GM12878 (cell line): ENCODE measurements at regions not wholly inside any gene's neighbourhood (a gene's known extent, or its start where the extent isn't known, plus 50 kb on each side); places are given as distances from the start of the nearest gene placed in this dataset.

ENCODE experiments used
- ATAC-seq: fragments of 200-7000 bp; cut with Tn5 transposase; 3 replicates; pipeline ENCODE4 v1.9.1; 2020; ENCODE audit warnings: mild to moderate bottlenecking, moderate library complexity
- BruUV-seq: library from RNA; stranded (reverse); fragments of 400-500 nt; replicated peaks from 2 replicates; lab custom pipeline; 2021; lab: Mats Ljungman, UMichigan
- CTCF ChIA-PET: fragments of 300-600 bp; sonication (Branson Sonifier 250); formaldehyde crosslinking; extraction: SDS; loops from one replicate; lab custom pipeline; 2021; ENCODE audit warnings: inconsistent platforms; lab: Yijun Ruan, JAX
- POLR2A ChIA-PET: fragments of 350-600 bp; formaldehyde crosslinking; extraction: SDS; loops from one replicate; lab custom pipeline; 2021; ENCODE audit warnings: inconsistent platforms; lab: Charles Lee
- RAD21 ChIA-PET: fragments of 300-600 bp; sonication (Branson Sonifier 250); formaldehyde crosslinking; loops from one replicate; lab custom pipeline; 2023; ENCODE audit warnings: antibody characterized with exemption; ENCODE audit not compliant: unreplicated experiment; lab: Charles Lee
- SMC1A ChIA-PET: fragments of 300-600 bp; sonication (Branson Sonifier 250); formaldehyde crosslinking; loops from one replicate; lab custom pipeline; 2023; ENCODE audit not compliant: unreplicated experiment, uncharacterized antibody; lab: Charles Lee
- DNase-seq: peaks from one replicate; pipeline ENCODE4 v3.0.0-alpha.2; 2011; ENCODE audit warnings: low read depth, low spot score
- FAIRE-seq: peaks from 3 replicates; lab custom pipeline; 2011; peaks lifted over from hg19 to GRCh38; lab: Jason Lieb, UNC
- H2AFZ ChIP-seq: 2 replicates; pipeline ENCODE4 v1.6.0; 2011; ENCODE audit warnings: low read depth, low read length, control low read depth; ENCODE audit not compliant: control insufficient read depth
- H3K27ac ChIP-seq: 2 replicates; pipeline ENCODE4 v1.5.1; 2011; ENCODE audit warnings: control low read depth; ENCODE audit not compliant: control insufficient read depth, insufficient read depth
- H3K27me3 ChIP-seq, 2 experiments: replicated peaks in 1 of 2; 2 replicates each; pipeline versions ENCODE4 v1.6.0 to v1.6.1; 2011; ENCODE audit warnings: low read length in 1 of 2; ENCODE audit not compliant: control insufficient read depth in 2 of 2, insufficient read depth in 2 of 2
- H3K36me3 ChIP-seq, 2 experiments: 2 replicates each; pipeline ENCODE4 v1.5.1; 2011; ENCODE audit warnings: low read length in 1 of 2; ENCODE audit not compliant: control insufficient read depth in 2 of 2, insufficient read depth in 2 of 2
- H3K4me1 ChIP-seq: 2 replicates; pipeline ENCODE4 v1.6.1; 2011; ENCODE audit warnings: mild to moderate bottlenecking, low read length, moderate library complexity, mixed read lengths; ENCODE audit not compliant: control insufficient read depth, insufficient read depth
- H3K4me2 ChIP-seq: 2 replicates; pipeline ENCODE4 v1.6.0; 2011; ENCODE audit warnings: control low read depth; ENCODE audit not compliant: control insufficient read depth, insufficient read depth
- H3K4me3 ChIP-seq: fragments of 200-600 bp; sonication (generic); 2 replicates; pipeline ENCODE4 v1.5.1; 2016
- H3K79me2 ChIP-seq: 2 replicates; pipeline ENCODE4 v1.6.0; 2011; ENCODE audit warnings: low read length; ENCODE audit not compliant: control insufficient read depth, insufficient read depth
- H3K9ac ChIP-seq: 2 replicates; pipeline ENCODE4 v1.8.0; 2011; ENCODE audit warnings: low read length, control low read depth, mixed read lengths; ENCODE audit not compliant: control insufficient read depth, insufficient read depth
- H3K9me3 ChIP-seq: replicated peaks from 3 replicates; pipeline ENCODE4 v1.5.1; 2011; ENCODE audit warnings: mild to moderate bottlenecking, low read length; ENCODE audit not compliant: control insufficient read depth, insufficient read depth
- H4K20me1 ChIP-seq: 2 replicates; pipeline ENCODE4 v1.6.0; 2011; ENCODE audit not compliant: control insufficient read depth, insufficient read depth
- ASH2L ChIP-seq: fragments of 300-600, 200-600 bp; sonication (generic); IDR thresholded peaks from 2 replicates; pipeline ENCODE4 v1.6.1; 2017; ENCODE audit warnings: low read depth, mild to moderate bottlenecking, borderline replicate concordance
- CUX1 ChIP-seq: IDR thresholded peaks from 2 replicates; pipeline ENCODE4 v1.6.1; 2012; ENCODE audit warnings: improper control_type of control experiment, low read depth, low read length; ENCODE audit not compliant: insufficient replicate concordance
- GATAD2B ChIP-seq: fragments of 450-650 bp; conservative IDR thresholded peaks from 2 replicates; pipeline ENCODE4 v1.6.1; 2017; ENCODE audit warnings: low read depth, mild to moderate bottlenecking, moderate library complexity
- NFYB ChIP-seq: IDR thresholded peaks from 2 replicates; pipeline ENCODE4 v1.6.1; 2011; ENCODE audit warnings: low read depth, mild to moderate bottlenecking, low read length, improper control_type of control experiment, moderate library complexity; ENCODE audit not compliant: insufficient read depth
- REST ChIP-seq: IDR thresholded peaks from 2 replicates; pipeline ENCODE4 v1.6.1; 2012; ENCODE audit warnings: mild to moderate bottlenecking, low read depth, low read length
- STAT3 ChIP-seq: IDR thresholded peaks from 2 replicates; pipeline ENCODE4 v1.6.1; 2011; ENCODE audit warnings: low read depth, low read length, improper control_type of control experiment
- YBX1 ChIP-seq: fragments of 450-650 bp; IDR thresholded peaks from 2 replicates; pipeline ENCODE4 v1.6.1; 2016; ENCODE audit warnings: antibody characterized with exemption
- ZSCAN29 ChIP-seq: fragments of 450-650 bp; IDR thresholded peaks from 2 replicates; pipeline ENCODE4 v1.6.1; 2017; ENCODE audit warnings: mild to moderate bottlenecking, moderate library complexity
- WGBS: methylation state at CpG from one replicate; pipeline ENCODE4 v1.1.6; 2016; ENCODE audit warnings: low lambda C conversion rate; ENCODE audit not compliant: insufficient replicate concordance, insufficient coverage; ENCODE audit errors: missing lambda C conversion rate; 5-methylcytosine and 5-hydroxymethylcytosine counted together
- in situ Hi-C: fragments of 300-500 bp; cut with MboI; formaldehyde crosslinking; loops from 9 replicates; pipeline ENCODE4 v1.14.3; 2018; ENCODE audit warnings: mixed read lengths
- intact Hi-C: fragments of 100-400 bp; cut with micrococcal nuclease; formaldehyde crosslinking; loops from one replicate; pipeline ENCODE4 v1.14.2; 2022; ENCODE audit not compliant: unreplicated experiment
- TF ChIP-seq, protein P1 (sequence below): fragments of 450-650 bp; IDR thresholded peaks from 2 replicates; pipeline ENCODE4 v1.6.1; 2017; ENCODE audit warnings: antibody characterized with exemption, mild to moderate bottlenecking, moderate library complexity
- TF ChIP-seq, protein P2 (sequence below), 3 experiments: IDR thresholded peaks in 2 of 3; conservative IDR thresholded peaks in 1 of 3; 2 replicates each; pipeline ENCODE4 v1.5.1; 2011; ENCODE audit warnings: low read depth in 3 of 3, low read length in 3 of 3, mild to moderate bottlenecking in 3 of 3, control low read depth in 2 of 3, moderate library complexity in 2 of 3, inconsistent platforms in 1 of 3, mixed read lengths in 1 of 3; ENCODE audit not compliant: control insufficient read depth in 2 of 3, insufficient read depth in 1 of 3; ENCODE audit errors: extremely low read depth in 1 of 3

GRCh38 chr13:79060216-79060615 is 345.8 kb downstream of the RBM26 start:
- H3K27me3 ChIP-seq = no peaks in the 10 kb centered on the region
- H3K4me3 ChIP-seq = no peak overlapping the region
- H3K9me3 ChIP-seq = no peaks in the 10 kb centered on the region
- DNase-seq = no peak
- CTCF ChIA-PET = interaction anchor here (1.4 kb wide), 1 partner anchor 82 kb away, joined by 7 read pairs; no protein-coding TSS in a partner anchor
- no peak overlapping the region for H3K27ac ChIP-seq
- H2AFZ ChIP-seq = no peak overlapping the region
- WGBS = 84% methylated on average over 1 of the region's 1 CpG
- no peaks in the 10 kb centered on the region for H3K79me2 ChIP-seq
- H3K4me2 ChIP-seq = no peak overlapping the region
- no peak for ATAC-seq
- no peaks in the 10 kb centered on the region for H4K20me1 ChIP-seq
- RAD21 ChIA-PET = interaction anchor here (1.1 kb wide), 1 partner anchor 15 kb away, joined by 3 read pairs; no protein-coding TSS in a partner anchor
- no peak overlapping the region for H3K9ac ChIP-seq
- FAIRE-seq = no peak
- SMC1A ChIA-PET = no interaction called here
- H3K36me3 ChIP-seq = no peaks in the 10 kb centered on the region
- intact Hi-C loops (no loop called here), in situ Hi-C loops (no loop called here)
- H3K4me1 ChIP-seq = no peaks in the 10 kb centered on the region
- POLR2A ChIA-PET = interaction anchor here (0.7 kb wide), 1 partner anchor 59 kb away, joined by 3 read pairs; no protein-coding TSS in a partner anchor
- no TSS peak for BruUV-seq
- TF ChIP-seq, protein P1, sequence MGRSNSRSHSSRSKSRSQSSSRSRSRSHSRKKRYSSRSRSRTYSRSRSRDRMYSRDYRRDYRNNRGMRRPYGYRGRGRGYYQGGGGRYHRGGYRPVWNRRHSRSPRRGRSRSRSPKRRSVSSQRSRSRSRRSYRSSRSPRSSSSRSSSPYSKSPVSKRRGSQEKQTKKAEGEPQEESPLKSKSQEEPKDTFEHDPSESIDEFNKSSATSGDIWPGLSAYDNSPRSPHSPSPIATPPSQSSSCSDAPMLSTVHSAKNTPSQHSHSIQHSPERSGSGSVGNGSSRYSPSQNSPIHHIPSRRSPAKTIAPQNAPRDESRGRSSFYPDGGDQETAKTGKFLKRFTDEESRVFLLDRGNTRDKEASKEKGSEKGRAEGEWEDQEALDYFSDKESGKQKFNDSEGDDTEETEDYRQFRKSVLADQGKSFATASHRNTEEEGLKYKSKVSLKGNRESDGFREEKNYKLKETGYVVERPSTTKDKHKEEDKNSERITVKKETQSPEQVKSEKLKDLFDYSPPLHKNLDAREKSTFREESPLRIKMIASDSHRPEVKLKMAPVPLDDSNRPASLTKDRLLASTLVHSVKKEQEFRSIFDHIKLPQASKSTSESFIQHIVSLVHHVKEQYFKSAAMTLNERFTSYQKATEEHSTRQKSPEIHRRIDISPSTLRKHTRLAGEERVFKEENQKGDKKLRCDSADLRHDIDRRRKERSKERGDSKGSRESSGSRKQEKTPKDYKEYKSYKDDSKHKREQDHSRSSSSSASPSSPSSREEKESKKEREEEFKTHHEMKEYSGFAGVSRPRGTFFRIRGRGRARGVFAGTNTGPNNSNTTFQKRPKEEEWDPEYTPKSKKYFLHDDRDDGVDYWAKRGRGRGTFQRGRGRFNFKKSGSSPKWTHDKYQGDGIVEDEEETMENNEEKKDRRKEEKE = no peak
- no peak for TF ChIP-seq CUX1
- TF ChIP-seq YBX1 = no peak
- TF ChIP-seq ASH2L = no peak
- no peak for TF ChIP-seq GATAD2B
- TF ChIP-seq STAT3 = no peak
- no peak for TF ChIP-seq NFYB
- TF ChIP-seq, protein P2, sequence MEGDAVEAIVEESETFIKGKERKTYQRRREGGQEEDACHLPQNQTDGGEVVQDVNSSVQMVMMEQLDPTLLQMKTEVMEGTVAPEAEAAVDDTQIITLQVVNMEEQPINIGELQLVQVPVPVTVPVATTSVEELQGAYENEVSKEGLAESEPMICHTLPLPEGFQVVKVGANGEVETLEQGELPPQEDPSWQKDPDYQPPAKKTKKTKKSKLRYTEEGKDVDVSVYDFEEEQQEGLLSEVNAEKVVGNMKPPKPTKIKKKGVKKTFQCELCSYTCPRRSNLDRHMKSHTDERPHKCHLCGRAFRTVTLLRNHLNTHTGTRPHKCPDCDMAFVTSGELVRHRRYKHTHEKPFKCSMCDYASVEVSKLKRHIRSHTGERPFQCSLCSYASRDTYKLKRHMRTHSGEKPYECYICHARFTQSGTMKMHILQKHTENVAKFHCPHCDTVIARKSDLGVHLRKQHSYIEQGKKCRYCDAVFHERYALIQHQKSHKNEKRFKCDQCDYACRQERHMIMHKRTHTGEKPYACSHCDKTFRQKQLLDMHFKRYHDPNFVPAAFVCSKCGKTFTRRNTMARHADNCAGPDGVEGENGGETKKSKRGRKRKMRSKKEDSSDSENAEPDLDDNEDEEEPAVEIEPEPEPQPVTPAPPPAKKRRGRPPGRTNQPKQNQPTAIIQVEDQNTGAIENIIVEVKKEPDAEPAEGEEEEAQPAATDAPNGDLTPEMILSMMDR (IDR thresholded peaks at IDR 0.05 in 2 of 3, conservative IDR thresholded peaks at IDR 0.05 in 1 of 3; ENCODE audit: control insufficient read depth in 2 of 3, extremely low read depth in 1 of 3, insufficient read depth in 1 of 3, low read depth in 3 of 3, low read length in 3 of 3) = no peak
- TF ChIP-seq ZSCAN29 = no peak
- TF ChIP-seq REST = no peak
